Neuron (in vitro differentiated cells): ENCODE measurements at regions not wholly inside any gene's neighbourhood (a gene's known extent, or its start where the extent isn't known, plus 50 kb on each side); places are given as distances from the start of the nearest gene placed in this dataset.
"Not testable (repeated sequence)": the region's sequence is repeated elsewhere in the genome, so short reads cannot be mapped to it uniquely, and the experiment has no call there.

Experiments used
- H2AFZ ChIP-seq: one replicate; pipeline ENCODE4 v1.6.1; 2013; ENCODE audit warnings: low read depth, mild to moderate bottlenecking, inconsistent platforms, low read length, moderate library complexity
- H3K27me3 ChIP-seq: one replicate; pipeline ENCODE4 v1.6.1; 2013; ENCODE audit warnings: low read length; ENCODE audit not compliant: insufficient read depth
- H3K36me3 ChIP-seq: one replicate; pipeline ENCODE4 v1.6.1; 2013; ENCODE audit warnings: low read length; ENCODE audit not compliant: insufficient read depth
- H3K4me1 ChIP-seq: one replicate; pipeline ENCODE4 v1.6.1; 2013; ENCODE audit warnings: low read length; ENCODE audit not compliant: insufficient read depth
- H3K4me3 ChIP-seq: 2 replicates; pipeline ENCODE4 v1.5.1; 2013; ENCODE audit warnings: mild to moderate bottlenecking, low read length, moderate library complexity
- H3K9me3 ChIP-seq: one replicate; pipeline ENCODE4 v1.6.1; 2013; ENCODE audit warnings: low read length

- H3K27me3 ChIP-seq: no peaks in the 10 kb centered on the region
- no peaks in the 10 kb centered on the region for H3K9me3 ChIP-seq
- no peaks in the 10 kb centered on the region for H3K36me3 ChIP-seq
- peaks cover 37% of the 10 kb centered on the region for H3K4me1 ChIP-seq
- no peak overlapping the region for H2AFZ ChIP-seq
- no peak overlapping the region for H3K4me3 ChIP-seq
These were observed 68.7 kb upstream of the BMAL1 start for GRCh38 chr11:13208921-13209320.

- Histone ChIP-seq H2AFZ (no peak overlapping the region), H3K27me3 (no peaks in the 10 kb centered on the region), H3K36me3 (no peaks in the 10 kb centered on the region), H3K4me1 (peaks cover 37% of the 10 kb centered on the region), H3K9me3 (no peaks in the 10 kb centered on the region), H3K4me3 (no peak overlapping the region)
These were observed 68.2 kb upstream of the BMAL1 start for GRCh38 chr11:13209379-13209778.

GRCh38 chr11:13210424-13210823, 67.2 kb upstream of the BMAL1 start:
- Histone ChIP-seq H3K4me1 (peaks cover 33% of the 10 kb centered on the region), H3K9me3 (no peaks in the 10 kb centered on the region), H3K27me3 (no peaks in the 10 kb centered on the region), H3K4me3 (no peak overlapping the region), H3K36me3 (no peaks in the 10 kb centered on the region), H2AFZ (no peak overlapping the region)

GRCh38 chr11:13214276-13214675, 63.3 kb upstream of the BMAL1 start:
- H2AFZ ChIP-seq: no peak overlapping the region
- no peaks in the 10 kb centered on the region for H3K36me3 ChIP-seq
- H3K4me3 ChIP-seq: no peak overlapping the region
- H3K9me3 ChIP-seq: no peaks in the 10 kb centered on the region
- H3K4me1 ChIP-seq: peaks cover 11% of the 10 kb centered on the region
- H3K27me3 ChIP-seq: no peaks in the 10 kb centered on the region

GRCh38 chr11:13215149-13215548, 62.4 kb upstream of the BMAL1 start:
- H3K27me3 ChIP-seq: no peaks in the 10 kb centered on the region

GRCh38 chr11:13216019-13216710, 61.4 kb upstream of the BMAL1 start:
- Histone ChIP-seq H3K9me3 (no peaks in the 10 kb centered on the region), H3K27me3 (no peaks in the 10 kb centered on the region), H3K4me1 (peaks cover 11% of the 10 kb centered on the region), H3K36me3 (no peaks in the 10 kb centered on the region), H2AFZ (no peak overlapping the region), H3K4me3 (no peak overlapping the region)

More at GRCh38 chr11:13215149-13215548, 62.4 kb upstream of the BMAL1 start:
- no peaks in the 10 kb centered on the region for H3K9me3 ChIP-seq
- H3K4me1 ChIP-seq: peaks cover 11% of the 10 kb centered on the region
- H2AFZ ChIP-seq: no peak overlapping the region
- no peak overlapping the region for H3K4me3 ChIP-seq
- H3K36me3 ChIP-seq: no peaks in the 10 kb centered on the region

- H3K9me3 ChIP-seq: no peaks in the 10 kb centered on the region
- H3K4me1 ChIP-seq: peaks cover 14% of the 10 kb centered on the region
- no peaks in the 10 kb centered on the region for H3K27me3 ChIP-seq
- no peak overlapping the region for H3K4me3 ChIP-seq
- H2AFZ ChIP-seq: no peak overlapping the region
- H3K36me3 ChIP-seq: no peaks in the 10 kb centered on the region
These were observed 60.9 kb upstream of the BMAL1 start for GRCh38 chr11:13216711-13217075.

GRCh38 chr11:13218685-13219084, 58.9 kb upstream of the BMAL1 start:
- not testable (repeated sequence) for H3K9me3 ChIP-seq, H3K27me3 ChIP-seq, H2AFZ ChIP-seq, H3K36me3 ChIP-seq, H3K4me3 ChIP-seq
- H3K4me1 ChIP-seq: peaks cover 22% of the 10 kb centered on the region

- Histone ChIP-seq H3K4me3 (no peak overlapping the region), H3K27me3 (no peaks in the 10 kb centered on the region), H3K9me3 (no peaks in the 10 kb centered on the region), H3K36me3 (no peaks in the 10 kb centered on the region), H2AFZ (no peak overlapping the region), H3K4me1 (peaks cover 22% of the 10 kb centered on the region)
These were observed 57.4 kb upstream of the BMAL1 start for GRCh38 chr11:13220148-13220547.

GRCh38 chr11:13221722-13222121, 55.9 kb upstream of the BMAL1 start:
- Histone ChIP-seq H3K4me1 (peaks cover 14% of the 10 kb centered on the region), H3K36me3 (no peaks in the 10 kb centered on the region), H2AFZ (no peak overlapping the region), H3K9me3 (no peaks in the 10 kb centered on the region), H3K27me3 (no peaks in the 10 kb centered on the region), H3K4me3 (no peak overlapping the region)

- Histone ChIP-seq H3K4me1 (peaks cover 11% of the 10 kb centered on the region), H3K27me3 (no peaks in the 10 kb centered on the region), H3K36me3 (no peaks in the 10 kb centered on the region), H3K9me3 (no peaks in the 10 kb centered on the region), H3K4me3 (no peak overlapping the region), H2AFZ (no peak overlapping the region)
These were observed 55.3 kb upstream of the BMAL1 start for GRCh38 chr11:13222285-13222684.

GRCh38 chr11:13223112-13223511, 54.5 kb upstream of the BMAL1 start:
- H3K9me3 ChIP-seq: no peaks in the 10 kb centered on the region
- no peak overlapping the region for H2AFZ ChIP-seq
- H3K4me1 ChIP-seq: peaks cover 11% of the 10 kb centered on the region
- H3K36me3 ChIP-seq: no peaks in the 10 kb centered on the region
- H3K27me3 ChIP-seq: no peaks in the 10 kb centered on the region
- H3K4me3 ChIP-seq: no peak overlapping the region

- Histone ChIP-seq H3K9me3 (no peaks in the 10 kb centered on the region), H3K4me1 (peaks cover 17% of the 10 kb centered on the region), H3K36me3 (no peaks in the 10 kb centered on the region), H3K27me3 (no peaks in the 10 kb centered on the region), H3K4me3 (no peak overlapping the region), H2AFZ (no peak overlapping the region)
These were observed 53.3 kb upstream of the BMAL1 start for GRCh38 chr11:13224324-13224723.
